Activated T-cell treated with anti-CD3 and anti-CD28 coated beads, Interleukin-2, amount 50 U/mL, for 4 hours (primary cell): ENCODE measurements at regions not wholly inside any gene's neighbourhood (a gene's known extent, or its start where the extent isn't known, plus 50 kb on each side); places are given as distances from the start of the nearest gene placed in this dataset.
A peak's percentile ranks its signal among the peaks of the same experiment; 100 is the strongest.

Source experiments
- ATAC-seq, 2 donors: fragments of 200-7000 bp; cut with Tn5 transposase; one replicate each; pipeline ENCODE4 v1.10.0; 2021
- DNase-seq: peaks from one replicate; pipeline ENCODE4 v3.0.0-alpha.2; 2020
- H3K27me3 Mint-ChIP-seq: one replicate; pipeline ENCODE4 v1.8.0; 2021; ENCODE audit warnings: low read depth, mixed read lengths
- H3K36me3 Mint-ChIP-seq: one replicate; pipeline ENCODE4 v1.8.0; 2022; ENCODE audit warnings: mixed read lengths; ENCODE audit not compliant: insufficient read depth
- H3K4me1 Mint-ChIP-seq: one replicate; pipeline ENCODE4 v1.8.0; 2021; ENCODE audit warnings: low read depth, mixed read lengths
- H3K4me3 Mint-ChIP-seq: one replicate; pipeline ENCODE4 v1.8.0; 2021; ENCODE audit warnings: mild to moderate bottlenecking, moderate library complexity, mixed read lengths
- H3K9me3 Mint-ChIP-seq: one replicate; pipeline ENCODE4 v1.8.0; 2021; ENCODE audit warnings: mixed read lengths

- H3K9me3 Mint-ChIP-seq = no peaks in the 10 kb centered on the region
- H3K4me3 Mint-ChIP-seq = no peak overlapping the region
- peaks cover 3% of the 10 kb centered on the region for H3K4me1 Mint-ChIP-seq
- no peaks in the 10 kb centered on the region for H3K36me3 Mint-ChIP-seq
- no peaks in the 10 kb centered on the region for H3K27me3 Mint-ChIP-seq
- ATAC-seq (peak; percentile 41 to 57), DNase-seq (no peak)
These were observed 278.1 kb upstream of the P2RY1 start for GRCh38 chr3:152556731-152557254.

- ATAC-seq (no peak), DNase-seq (no peak)
- H3K27me3 Mint-ChIP-seq = no peaks in the 10 kb centered on the region
- H3K4me3 Mint-ChIP-seq = no peak overlapping the region
- no peaks in the 10 kb centered on the region for H3K9me3 Mint-ChIP-seq
- no peaks in the 10 kb centered on the region for H3K36me3 Mint-ChIP-seq
- H3K4me1 Mint-ChIP-seq = peaks cover 3% of the 10 kb centered on the region
These were observed 277.5 kb upstream of the P2RY1 start for GRCh38 chr3:152557302-152557999.

GRCh38 chr3:152558386-152558785 lies 276.5 kb upstream of the P2RY1 start:
- ATAC-seq = no peak

GRCh38 chr3:152559246-152559645 lies 275.7 kb upstream of the P2RY1 start:
- ATAC-seq (no peak), DNase-seq (no peak)
- H3K36me3 Mint-ChIP-seq = no peaks in the 10 kb centered on the region
- peaks cover 3% of the 10 kb centered on the region for H3K4me1 Mint-ChIP-seq
- H3K27me3 Mint-ChIP-seq = no peaks in the 10 kb centered on the region
- no peaks in the 10 kb centered on the region for H3K9me3 Mint-ChIP-seq
- H3K4me3 Mint-ChIP-seq = no peak overlapping the region

More at GRCh38 chr3:152558386-152558785, 276.5 kb upstream of the P2RY1 start:
- no peak for DNase-seq
- H3K4me3 Mint-ChIP-seq = no peak overlapping the region
- H3K36me3 Mint-ChIP-seq = no peaks in the 10 kb centered on the region
- peaks cover 3% of the 10 kb centered on the region for H3K4me1 Mint-ChIP-seq
- no peaks in the 10 kb centered on the region for H3K27me3 Mint-ChIP-seq
- H3K9me3 Mint-ChIP-seq = no peaks in the 10 kb centered on the region

GRCh38 chr3:152564459-152564858 lies 270.5 kb upstream of the P2RY1 start:
- peaks cover 3% of the 10 kb centered on the region for H3K27me3 Mint-ChIP-seq
- no peaks in the 10 kb centered on the region for H3K4me1 Mint-ChIP-seq
- ATAC-seq (no peak), DNase-seq (no peak)
- no peak overlapping the region for H3K4me3 Mint-ChIP-seq
- H3K9me3 Mint-ChIP-seq = no peaks in the 10 kb centered on the region
- no peaks in the 10 kb centered on the region for H3K36me3 Mint-ChIP-seq

GRCh38 chr3:152574461-152575079 lies 260.4 kb upstream of the P2RY1 start:
- Mint-ChIP-seq H3K36me3 (no peaks in the 10 kb centered on the region), H3K4me1 (no peaks in the 10 kb centered on the region), H3K4me3 (no peak overlapping the region), H3K27me3 (peaks cover 3% of the 10 kb centered on the region), H3K9me3 (no peaks in the 10 kb centered on the region)
- peak; percentile 15 for DNase-seq
- no peak for ATAC-seq

GRCh38 chr3:152578769-152579168 lies 256.2 kb upstream of the P2RY1 start:
- ATAC-seq (no peak), DNase-seq (no peak)
- H3K4me3 Mint-ChIP-seq = no peak overlapping the region
- H3K9me3 Mint-ChIP-seq = no peaks in the 10 kb centered on the region
- peaks cover 5% of the 10 kb centered on the region for H3K27me3 Mint-ChIP-seq
- no peaks in the 10 kb centered on the region for H3K36me3 Mint-ChIP-seq
- H3K4me1 Mint-ChIP-seq = no peaks in the 10 kb centered on the region

- Mint-ChIP-seq H3K36me3 (no peaks in the 10 kb centered on the region), H3K27me3 (peaks cover 5% of the 10 kb centered on the region), H3K4me3 (no peak overlapping the region), H3K4me1 (no peaks in the 10 kb centered on the region), H3K9me3 (no peaks in the 10 kb centered on the region)
- DNase-seq = no peak
- ATAC-seq = no peak
These were observed 253.0 kb upstream of the P2RY1 start for GRCh38 chr3:152581951-152582350.

GRCh38 chr3:152583963-152584362 lies 251.0 kb upstream of the P2RY1 start:
- no peak for DNase-seq
- Mint-ChIP-seq H3K27me3 (peaks cover 5% of the 10 kb centered on the region), H3K9me3 (no peaks in the 10 kb centered on the region), H3K4me3 (no peak overlapping the region), H3K36me3 (no peaks in the 10 kb centered on the region), H3K4me1 (no peaks in the 10 kb centered on the region)
- ATAC-seq = no peak

- H3K4me1 Mint-ChIP-seq = no peaks in the 10 kb centered on the region
These were observed 248.0 kb upstream of the P2RY1 start for GRCh38 chr3:152586974-152587373.

GRCh38 chr3:152587861-152588260 lies 247.1 kb upstream of the P2RY1 start:
- Mint-ChIP-seq H3K9me3 (no peaks in the 10 kb centered on the region), H3K36me3 (no peaks in the 10 kb centered on the region), H3K27me3 (peaks cover 3% of the 10 kb centered on the region), H3K4me3 (no peak overlapping the region), H3K4me1 (no peaks in the 10 kb centered on the region)
- ATAC-seq = no peak
- no peak for DNase-seq

More at GRCh38 chr3:152586974-152587373, 248.0 kb upstream of the P2RY1 start:
- Mint-ChIP-seq H3K27me3 (peaks cover 3% of the 10 kb centered on the region), H3K36me3 (no peaks in the 10 kb centered on the region), H3K9me3 (no peaks in the 10 kb centered on the region), H3K4me3 (no peak overlapping the region)
- no peak for DNase-seq
- ATAC-seq = no peak

- no peak for ATAC-seq
- Mint-ChIP-seq H3K4me3 (no peak overlapping the region), H3K9me3 (no peaks in the 10 kb centered on the region), H3K27me3 (peaks cover 3% of the 10 kb centered on the region), H3K36me3 (no peaks in the 10 kb centered on the region), H3K4me1 (no peaks in the 10 kb centered on the region)
- DNase-seq = no peak
These were observed 245.3 kb upstream of the P2RY1 start for GRCh38 chr3:152589644-152590043.

GRCh38 chr3:152591515-152591914 lies 243.4 kb upstream of the P2RY1 start:
- peaks cover under 1% of the 10 kb centered on the region for H3K27me3 Mint-ChIP-seq
- H3K36me3 Mint-ChIP-seq = no peaks in the 10 kb centered on the region
- H3K9me3 Mint-ChIP-seq = no peaks in the 10 kb centered on the region
- H3K4me3 Mint-ChIP-seq = no peak overlapping the region
- H3K4me1 Mint-ChIP-seq = peaks cover 8% of the 10 kb centered on the region
- DNase-seq (no peak), ATAC-seq (no peak)

- H3K4me1 Mint-ChIP-seq = peaks cover 18% of the 10 kb centered on the region
- H3K27me3 Mint-ChIP-seq = peaks cover 2% of the 10 kb centered on the region
- ATAC-seq (no peak), DNase-seq (no peak)
- no peak overlapping the region for H3K4me3 Mint-ChIP-seq
- no peaks in the 10 kb centered on the region for H3K36me3 Mint-ChIP-seq
- no peaks in the 10 kb centered on the region for H3K9me3 Mint-ChIP-seq
These were observed 241.7 kb upstream of the P2RY1 start for GRCh38 chr3:152593242-152593641.
